SK-N-SH (cell line): ENCODE measurements at regions not wholly inside any gene's neighbourhood (a gene's known extent, or its start where the extent isn't known, plus 50 kb on each side); places are given as distances from the start of the nearest gene placed in this dataset.

Experiments
- CTCF ChIA-PET: fragments of 300-600, 350-600 bp; formaldehyde crosslinking; extraction: SDS; loops from one replicate; lab custom pipeline; 2021; lab: Yijun Ruan, JAX
- POLR2A ChIA-PET: fragments of 350-600 bp; sonication (Branson Sonifier 250); formaldehyde crosslinking; extraction: SDS; loops from one replicate; lab custom pipeline; 2020; ENCODE audit warnings: antibody characterized with exemption, inconsistent platforms; lab: Yijun Ruan, JAX
- DNase-seq: peaks from one replicate; pipeline ENCODE4 v3.0.0; 2012
- H2AFZ ChIP-seq: fragments of 200-600 bp; sonication (generic); 2 replicates; pipeline ENCODE4 v1.8.1; 2016; ENCODE audit warnings: antibody characterized with exemption, mild to moderate bottlenecking, low read depth
- H3F3A ChIP-seq: fragments of 200-600 bp; sonication (generic); replicated peaks from 2 replicates; pipeline ENCODE3; 2016; ENCODE audit warnings: antibody characterized with exemption, mild to moderate bottlenecking; ENCODE audit not compliant: insufficient read depth
- H3K27ac ChIP-seq, 2 experiments: fragments of 200-500 bp in 1 of 2; fragments of 200-600 bp in 1 of 2; sonication (Bioruptor generic) in 1 of 2; sonication (generic), shearing (Covaris generic) in 1 of 2; 2 replicates each; pipeline versions ENCODE4 v1.5.1 to v1.6.1; 2014 to 2016; ENCODE audit warnings: low read depth in 2 of 2, inconsistent platforms in 1 of 2, low read length in 1 of 2, mild to moderate bottlenecking in 1 of 2, mixed read lengths in 1 of 2
- H3K27me3 ChIP-seq: fragments of 200-600 bp; sonication (generic), shearing (Covaris generic); 2 replicates; pipeline ENCODE4 v1.6.1; 2016; ENCODE audit warnings: mixed run types; ENCODE audit not compliant: insufficient read depth
- H3K36me3 ChIP-seq, 2 experiments: fragments of 200-500 bp in 1 of 2; fragments of 200-600 bp in 1 of 2; sonication (Bioruptor generic) in 1 of 2; sonication (generic) in 1 of 2; replicated peaks in 1 of 2; 2 replicates each; pipeline versions ENCODE3 to v1.5.1; 2014 to 2016; ENCODE audit warnings: low read length in 1 of 2, mild to moderate bottlenecking in 1 of 2; ENCODE audit not compliant: insufficient read depth in 2 of 2, control insufficient read depth in 1 of 2
- H3K4me1 ChIP-seq, 2 experiments: fragments of 200-500 bp in 1 of 2; fragments of 200-600 bp in 1 of 2; sonication (Bioruptor generic) in 1 of 2; sonication (generic), shearing (Covaris generic) in 1 of 2; 2 replicates each; pipeline versions ENCODE4 v1.5.1 to v1.6.1; 2014 to 2016; ENCODE audit warnings: low read depth in 1 of 2, low read length in 1 of 2, mixed run types in 1 of 2; ENCODE audit not compliant: insufficient read depth in 2 of 2, control insufficient read depth in 1 of 2
- H3K4me2 ChIP-seq: fragments of 200-600 bp; sonication (generic), shearing (Covaris generic); 2 replicates; pipeline ENCODE4 v1.6.1; 2017; ENCODE audit warnings: mixed run types
- H3K4me3 ChIP-seq, 2 experiments: fragments of 200-500 bp in 1 of 2; fragments of 200-600 bp in 1 of 2; sonication (Bioruptor generic) in 1 of 2; sonication (generic), shearing (Covaris generic) in 1 of 2; 2 replicates each; pipeline versions ENCODE4 v1.5.1 to v1.8.1; 2014 to 2016; ENCODE audit warnings: low read depth in 2 of 2, inconsistent platforms in 1 of 2, low read length in 1 of 2, mild to moderate bottlenecking in 1 of 2, mixed read lengths in 1 of 2, moderate library complexity in 1 of 2
- H3K79me2 ChIP-seq: fragments of 200-600 bp; sonication (generic); 2 replicates; pipeline ENCODE4 v1.8.1; 2017; ENCODE audit warnings: mild to moderate bottlenecking; ENCODE audit not compliant: insufficient read depth
- H3K9ac ChIP-seq: fragments of 200-600 bp; sonication (generic); 2 replicates; pipeline ENCODE4 v1.6.1; 2017; ENCODE audit warnings: mixed run types
- H3K9me2 ChIP-seq: fragments of 200-600 bp; sonication (generic); 2 replicates; pipeline ENCODE4 v1.6.1; 2017; ENCODE audit warnings: mixed run types
- H3K9me3 ChIP-seq: fragments of 200-600 bp; sonication (generic); 2 replicates; pipeline ENCODE4 v1.6.1; 2017; ENCODE audit warnings: mixed run types, mild to moderate bottlenecking, moderate library complexity
- H4K20me1 ChIP-seq: fragments of 200-600 bp; sonication (generic); 2 replicates; pipeline ENCODE4 v1.6.1; 2017; ENCODE audit warnings: mild to moderate bottlenecking, mixed run types; ENCODE audit not compliant: insufficient read depth
- CTCF ChIP-seq: fragments of 200-600 bp; sonication (generic); IDR thresholded peaks from 2 replicates; pipeline ENCODE4 v1.6.1; 2017; ENCODE audit warnings: antibody characterized with exemption, mild to moderate bottlenecking, moderate library complexity
- EZH2phosphoT487 ChIP-seq: fragments of 200-600 bp; sonication (generic); IDR thresholded peaks from 2 replicates; pipeline ENCODE4 v1.6.1; 2017; ENCODE audit warnings: low read depth, mixed run types, mild to moderate bottlenecking, antibody characterized with exemption, moderate library complexity, borderline replicate concordance
- FOSL2 ChIP-seq: IDR thresholded peaks from 2 replicates; pipeline ENCODE4 v1.4.0; 2012; ENCODE audit warnings: low read depth, mild to moderate bottlenecking, moderate library complexity, borderline replicate concordance
- FOXM1 ChIP-seq: IDR thresholded peaks from 2 replicates; pipeline ENCODE4 v1.4.0; 2012; ENCODE audit warnings: low read depth, mild to moderate bottlenecking
- GATA2 ChIP-seq: sonication (generic); formaldehyde crosslinking; IDR thresholded peaks from 2 replicates; pipeline ENCODE4 v1.5.0; 2020; ENCODE audit warnings: mild to moderate bottlenecking, missing genetic modification reagents
- IRF3 ChIP-seq: fragments of 150-350 bp; IDR thresholded peaks from 2 replicates; pipeline ENCODE4 v1.6.1; 2016; ENCODE audit warnings: mild to moderate bottlenecking, low read depth, low read length
- MEF2A ChIP-seq: IDR thresholded peaks from 2 replicates; pipeline ENCODE4 v1.4.0; 2012; ENCODE audit warnings: low read depth, borderline replicate concordance
- MXI1 ChIP-seq: IDR thresholded peaks from 2 replicates; pipeline ENCODE4 v1.6.1; 2012; ENCODE audit warnings: mild to moderate bottlenecking, low read depth, low read length, improper control_type of control experiment
- NFIC ChIP-seq: IDR thresholded peaks from 2 replicates; pipeline ENCODE4 v1.4.0; 2012; ENCODE audit warnings: borderline replicate concordance
- NRF1 ChIP-seq: IDR thresholded peaks from 2 replicates; pipeline ENCODE4 v1.6.1; 2012; ENCODE audit warnings: low read depth, mild to moderate bottlenecking, low read length
- PBX3 ChIP-seq: IDR thresholded peaks from 2 replicates; pipeline ENCODE4; 2012
- RCOR1 ChIP-seq: fragments of 150-350 bp; IDR thresholded peaks from 2 replicates; pipeline ENCODE4 v1.6.1; 2017; ENCODE audit warnings: antibody characterized with exemption, low read length
- RFX5 ChIP-seq: IDR thresholded peaks from 2 replicates; pipeline ENCODE4 v1.6.1; 2012; ENCODE audit warnings: mild to moderate bottlenecking, improper control_type of control experiment, low read length
- RXRA ChIP-seq: IDR thresholded peaks from 2 replicates; pipeline ENCODE4 v1.4.0; 2012; ENCODE audit warnings: low read depth, mild to moderate bottlenecking, borderline replicate concordance
- SIN3A ChIP-seq: IDR thresholded peaks from 2 replicates; pipeline ENCODE4 v1.6.1; 2012; ENCODE audit warnings: low read depth, mild to moderate bottlenecking, low read length, moderate library complexity, borderline replicate concordance
- TAF1 ChIP-seq: IDR thresholded peaks from 2 replicates; pipeline ENCODE4 v1.6.1; 2012; ENCODE audit warnings: low read depth, mild to moderate bottlenecking, low read length, moderate library complexity, borderline replicate concordance
- TEAD4 ChIP-seq: IDR thresholded peaks from 2 replicates; pipeline ENCODE4 v1.4.0; 2012; ENCODE audit warnings: mild to moderate bottlenecking, borderline replicate concordance; ENCODE audit not compliant: insufficient read depth
- USF1 ChIP-seq: IDR thresholded peaks from 2 replicates; pipeline ENCODE4 v1.4.0; 2012; ENCODE audit warnings: low read depth, borderline replicate concordance
- YY1 ChIP-seq: IDR thresholded peaks from 2 replicates; pipeline ENCODE4 v1.4.0; 2012; ENCODE audit warnings: low read depth, mild to moderate bottlenecking
- WGBS: methylation state at CpG from one replicate; pipeline ENCODE4 v1.1.6; 2017; ENCODE audit warnings: low lambda C conversion rate; 5-methylcytosine and 5-hydroxymethylcytosine counted together
- TF ChIP-seq, protein P1 (sequence below): IDR thresholded peaks from 2 replicates; pipeline ENCODE4 v1.4.0; 2012; ENCODE audit warnings: low read depth

GRCh38 chr18:78849046-78849445, 130.6 kb upstream of the SALL3 start:
- H3K9me2 ChIP-seq = no peaks in the 10 kb centered on the region
- TF ChIP-seq TEAD4 = no peak
- TF ChIP-seq EZH2phosphoT487 = no peak
- TF ChIP-seq RXRA = no peak
- TF ChIP-seq MXI1 = no peak
- H3K9me3 ChIP-seq = no peaks in the 10 kb centered on the region
- no peaks in the 10 kb centered on the region for H3K4me1 ChIP-seq
- no peaks in the 10 kb centered on the region for H3K27me3 ChIP-seq
- no peak overlapping the region for H3K4me2 ChIP-seq
- no peak for DNase-seq
- no peaks in the 10 kb centered on the region for H3K36me3 ChIP-seq
- H3K79me2 ChIP-seq = no peaks in the 10 kb centered on the region
- H3F3A ChIP-seq = peaks cover 5% of the 10 kb centered on the region
- CTCF ChIA-PET = interaction anchor here (1.1 kb wide), 1 partner anchor 23 kb away, joined by 4 read pairs; no protein-coding TSS in a partner anchor
- no peak overlapping the region for H3K27ac ChIP-seq
- 3% methylated on average over 5 of the region's 5 CpGs for WGBS
- H3K9ac ChIP-seq = no peak overlapping the region
- no peak overlapping the region for H2AFZ ChIP-seq
- H3K4me3 ChIP-seq = no peak overlapping the region
- no peaks in the 10 kb centered on the region for H4K20me1 ChIP-seq
- POLR2A ChIA-PET = no interaction called here

DNA sequence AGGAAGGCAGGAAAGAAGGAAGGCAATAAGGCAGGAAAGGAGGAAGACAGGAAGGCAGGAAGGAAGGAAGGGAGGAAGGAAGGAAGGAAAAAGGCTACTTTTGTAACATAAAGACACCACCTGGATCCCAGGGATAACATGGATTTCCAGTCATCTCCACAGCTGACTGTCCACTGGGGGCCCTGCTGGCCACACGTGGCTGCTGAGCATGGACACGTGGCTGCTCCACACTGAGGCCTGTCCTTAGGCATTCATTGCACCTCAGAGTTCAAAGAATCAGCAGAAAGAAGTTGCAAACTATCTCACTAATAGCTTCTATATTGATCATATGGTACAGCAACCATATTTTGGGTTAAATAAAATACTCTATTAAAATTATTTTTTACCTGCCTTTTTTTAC, 130.2 kb upstream of the SALL3 start:
- H3K27me3 ChIP-seq = no peaks in the 10 kb centered on the region
- H4K20me1 ChIP-seq = no peaks in the 10 kb centered on the region
- no peak overlapping the region for H3K27ac ChIP-seq
- H3K9me2 ChIP-seq = no peaks in the 10 kb centered on the region
- H3K4me3 ChIP-seq = no peak overlapping the region
- H3K4me1 ChIP-seq = no peaks in the 10 kb centered on the region
- no peak overlapping the region for H2AFZ ChIP-seq
- H3F3A ChIP-seq = peaks cover 5% of the 10 kb centered on the region
- 0% methylated on average over 2 of the region's 2 CpGs for WGBS
- no peaks in the 10 kb centered on the region for H3K79me2 ChIP-seq
- H3K36me3 ChIP-seq = no peaks in the 10 kb centered on the region
- H3K4me2 ChIP-seq = no peak overlapping the region
- TF ChIP-seq NFIC = no peak
- no peak for TF ChIP-seq GATA2
- TF ChIP-seq USF1 = no peak
- TF ChIP-seq NRF1 = no peak
- TF ChIP-seq RFX5 = no peak
- TF ChIP-seq MEF2A = no peak
- TF ChIP-seq RXRA = no peak
- no peak for TF ChIP-seq TAF1
- TF ChIP-seq SIN3A = no peak
- no peak for TF ChIP-seq YY1
- no peak for TF ChIP-seq PBX3
- no peak for TF ChIP-seq FOXM1
- TF ChIP-seq EZH2phosphoT487 = no peak
- TF ChIP-seq, protein P1, sequence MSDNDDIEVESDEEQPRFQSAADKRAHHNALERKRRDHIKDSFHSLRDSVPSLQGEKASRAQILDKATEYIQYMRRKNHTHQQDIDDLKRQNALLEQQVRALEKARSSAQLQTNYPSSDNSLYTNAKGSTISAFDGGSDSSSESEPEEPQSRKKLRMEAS = no peak
- no peak for TF ChIP-seq CTCF
- TF ChIP-seq IRF3 = no peak
- TF ChIP-seq FOSL2 = no peak
- no peak for TF ChIP-seq RCOR1
- H3K9ac ChIP-seq = no peak overlapping the region
- CTCF ChIA-PET = interaction anchor here (1.1 kb wide), 1 partner anchor 23 kb away, joined by 4 read pairs; no protein-coding TSS in a partner anchor
- POLR2A ChIA-PET = no interaction called here
- no peak for DNase-seq
- no peaks in the 10 kb centered on the region for H3K9me3 ChIP-seq
